WTC11 (cell line): ENCODE measurements at regions not wholly inside any gene's neighbourhood (a gene's known extent, or its start where the extent isn't known, plus 50 kb on each side); places are given as distances from the start of the nearest gene placed in this dataset.

Experiments used
- ATAC-seq: fragments of 200-7000 bp; cut with Tn5 transposase; 2 replicates; pipeline ENCODE4 v1.10.0; 2021; ENCODE audit warnings: mild to moderate bottlenecking, moderate library complexity
- CTCF ChIA-PET: fragments of 300-600 bp; sonication (Branson Sonifier 250); formaldehyde crosslinking; loops from one replicate; lab custom pipeline; 2021; ENCODE audit warnings: antibody characterized with exemption; lab: Charles Lee
- POLR2A ChIA-PET: fragments of 350-600 bp; sonication (Branson Sonifier 250); formaldehyde crosslinking; loops from one replicate; lab custom pipeline; 2021; ENCODE audit warnings: antibody characterized with exemption; lab: Charles Lee
- DNase-seq: peaks from one replicate; pipeline ENCODE4 v3.0.0; 2021; ENCODE audit warnings: low spot score
- H3K27ac Mint-ChIP-seq: 2 replicates; pipeline ENCODE4 v1.8.0; 2021; ENCODE audit warnings: mixed read lengths
- H3K27me3 Mint-ChIP-seq: 2 replicates; pipeline ENCODE4 v1.8.0; 2021; ENCODE audit warnings: low read depth, mild to moderate bottlenecking, moderate library complexity, mixed read lengths
- H3K36me3 Mint-ChIP-seq: 2 replicates; pipeline ENCODE4 v1.8.0; 2021; ENCODE audit warnings: mixed read lengths
- H3K4me1 Mint-ChIP-seq: 2 replicates; pipeline ENCODE4 v1.8.0; 2022; ENCODE audit warnings: mixed read lengths
- H3K4me3 Mint-ChIP-seq: 2 replicates; pipeline ENCODE4 v1.8.0; 2021; ENCODE audit warnings: mild to moderate bottlenecking, moderate library complexity, mixed read lengths
- H3K9me3 Mint-ChIP-seq: 2 replicates; pipeline ENCODE4 v1.8.0; 2021; ENCODE audit warnings: mixed read lengths
- ARID4B ChIP-seq: sonication (generic); formaldehyde crosslinking; IDR thresholded peaks from 2 replicates; pipeline ENCODE4 v1.8.0; 2023; ENCODE audit warnings: missing genetic modification reagents, mild to moderate bottlenecking, borderline replicate concordance
- ATF2 ChIP-seq: sonication (generic); formaldehyde crosslinking; IDR thresholded peaks from 2 replicates; pipeline ENCODE4 v1.8.1; 2022; ENCODE audit warnings: low read depth, missing genetic modification reagents, borderline replicate concordance
- CBFB ChIP-seq: sonication (generic); formaldehyde crosslinking; IDR thresholded peaks from 2 replicates; pipeline ENCODE4 v1.8.1; 2022; ENCODE audit warnings: mild to moderate bottlenecking, low read depth, missing genetic modification reagents
- ERG ChIP-seq: fragments of 250-450 bp; sonication (Bioruptor Pico); IDR thresholded peaks from 2 replicates; pipeline ENCODE4 v1.8.0; 2021; ENCODE audit warnings: mild to moderate bottlenecking
- HMGXB4 ChIP-seq: sonication (generic); formaldehyde crosslinking; IDR thresholded peaks from 2 replicates; pipeline ENCODE4 v1.8.1; 2023; ENCODE audit warnings: mild to moderate bottlenecking, moderate library complexity, missing genetic modification reagents
- NFYB ChIP-seq: sonication (generic); formaldehyde crosslinking; conservative IDR thresholded peaks from 2 replicates; pipeline ENCODE4 v1.8.0; 2022; ENCODE audit warnings: low read depth, missing genetic modification reagents
- NR3C1 ChIP-seq: sonication (generic); formaldehyde crosslinking; conservative IDR thresholded peaks from 2 replicates; pipeline ENCODE4 v1.8.1; 2023; ENCODE audit warnings: low read depth, mild to moderate bottlenecking, missing genetic modification reagents
- OVOL2 ChIP-seq: fragments of 250-450 bp; sonication (Bioruptor Pico); IDR thresholded peaks from 2 replicates; pipeline ENCODE4 v1.9.0; 2021; ENCODE audit warnings: mild to moderate bottlenecking, borderline replicate concordance
- TCF7 ChIP-seq: sonication (generic); formaldehyde crosslinking; IDR thresholded peaks from 2 replicates; pipeline ENCODE4 v1.8.0; 2022; ENCODE audit warnings: mild to moderate bottlenecking, low read depth, missing genetic modification reagents, moderate library complexity
- TEAD4 ChIP-seq: sonication (generic); formaldehyde crosslinking; IDR thresholded peaks from 2 replicates; pipeline ENCODE4 v1.8.0; 2022; ENCODE audit warnings: mild to moderate bottlenecking, missing genetic modification reagents
- USF1 ChIP-seq: sonication (generic); formaldehyde crosslinking; IDR thresholded peaks from 2 replicates; pipeline ENCODE4 v1.8.0; 2022; ENCODE audit warnings: mild to moderate bottlenecking, missing genetic modification reagents
- ZMAT4 ChIP-seq: fragments of 250-450 bp; sonication (Bioruptor Pico); IDR thresholded peaks from 2 replicates; pipeline ENCODE4 v1.9.0; 2021; ENCODE audit warnings: mild to moderate bottlenecking
- ZNF317 ChIP-seq: sonication (generic); formaldehyde crosslinking; IDR thresholded peaks from 2 replicates; pipeline ENCODE4 v1.8.1; 2023; ENCODE audit warnings: low read depth, mild to moderate bottlenecking, moderate library complexity, missing genetic modification reagents, borderline replicate concordance
- ZNF423 ChIP-seq: fragments of 250-450 bp; sonication (Bioruptor Pico); IDR thresholded peaks from 2 replicates; pipeline ENCODE4 v2.1.2; 2022; ENCODE audit warnings: mild to moderate bottlenecking, moderate library complexity

- no peaks in the 10 kb centered on the region; the same call in 1 of the 2 replicates for H3K27me3 Mint-ChIP-seq
- peaks cover 30% of the 10 kb centered on the region for H3K9me3 Mint-ChIP-seq
- ChIA-PET POLR2A (no interaction called here), CTCF (interaction anchor here (0.5 kb wide), 1 partner anchor 540 kb away, joined by 3 read pairs; no protein-coding TSS in a partner anchor)
- H3K36me3 Mint-ChIP-seq, result peaks cover 22% of the 10 kb centered on the region
- H3K4me3 Mint-ChIP-seq, result no peak overlapping the region
- no peaks in the 10 kb centered on the region for H3K4me1 Mint-ChIP-seq
- TF ChIP-seq TEAD4 (CRISPR knock-in tag) (no peak), ATF2 (CRISPR knock-in tag) (no peak), OVOL2 (CRISPR knock-in tag) (no peak), NR3C1 (CRISPR knock-in tag) (no peak), CBFB (no peak), NFYB (CRISPR knock-in tag) (no peak)
- DNase-seq (no peak), ATAC-seq (no peak)
- H3K27ac Mint-ChIP-seq, result no peak overlapping the region
These were observed 205.9 kb downstream of the AUH start for GRCh38 chr9:91155746-91156376.

- ChIA-PET CTCF (no interaction called here), POLR2A (no interaction called here)
These were observed 205.1 kb downstream of the AUH start for GRCh38 chr9:91156451-91157234.

More at GRCh38 chr9:91156451-91157234, 205.1 kb downstream of the AUH start:
- H3K36me3 Mint-ChIP-seq, result peaks cover 16% of the 10 kb centered on the region
- no peak overlapping the region for H3K4me3 Mint-ChIP-seq
- no peak overlapping the region for H3K27ac Mint-ChIP-seq
- TF ChIP-seq ERG (CRISPR knock-in tag), result no peak
- no peak for TF ChIP-seq NFYB (CRISPR knock-in tag)
- no peak for TF ChIP-seq USF1 (CRISPR knock-in tag)
- TF ChIP-seq ZNF423, result no peak
- TF ChIP-seq HMGXB4 (CRISPR knock-in tag), result no peak
- TF ChIP-seq ZNF317 (CRISPR knock-in tag), result no peak
- no peak for TF ChIP-seq ZMAT4 (CRISPR knock-in tag)
- TF ChIP-seq TCF7 (CRISPR knock-in tag), result no peak
- TF ChIP-seq ARID4B (CRISPR knock-in tag), result no peak
- DNase-seq (no peak), ATAC-seq (no peak)
- H3K9me3 Mint-ChIP-seq, result peaks cover 22% of the 10 kb centered on the region
- H3K4me1 Mint-ChIP-seq, result peaks cover 8% of the 10 kb centered on the region
- peaks cover 4% of the 10 kb centered on the region; the same call in 1 of the 2 replicates for H3K27me3 Mint-ChIP-seq
